ENCODE measurements at regions not wholly inside any gene's neighbourhood (a gene's known extent, or its start where the extent isn't known, plus 50 kb on each side); places are given as distances from the start of the nearest gene placed in this dataset.

- TF ChIP-seq TAF1 (IDR thresholded peaks at IDR 0.05; ENCODE audit: borderline replicate concordance, insufficient read depth, low read length) (no peak), POLR2AphosphoS5 (IDR thresholded peaks at IDR 0.05; ENCODE audit: low read depth, low read length) (no peak), SIN3A (IDR thresholded peaks at IDR 0.05; ENCODE audit: borderline replicate concordance, insufficient read depth, low read length) (no peak)
Measured at GRCh38 chr6:164344801-164345291, 930.3 kb downstream of the QKI start.
